ENCODE measurements at regions not wholly inside any gene's neighbourhood (a gene's known extent, or its start where the extent isn't known, plus 50 kb on each side); places are given as distances from the start of the nearest gene placed in this dataset.

GRCh38 chr5:25027526-25027925, 382.7 kb upstream of the CDH10 start:
- no peak for TF ChIP-seq CTCF (IDR thresholded peaks at IDR 0.05)
- no peak for TF ChIP-seq ESRRA (IDR thresholded peaks at IDR 0.05; ENCODE audit: borderline replicate concordance, low read length)
- TF ChIP-seq EHMT2 (IDR thresholded peaks at IDR 0.05; ENCODE audit: low read depth) = no peak
- no peak for TF ChIP-seq HDAC2 (IDR thresholded peaks at IDR 0.05)
- TF ChIP-seq GATA3 (IDR thresholded peaks at IDR 0.05; ENCODE audit: borderline replicate concordance) = no peak
